Activated effector memory CD4-positive, alpha-beta T cell treated with Interleukin-2 at 50 U/mL for 16 hours (primary cell): ENCODE measurements at regions not wholly inside any gene's neighbourhood (a gene's known extent, or its start where the extent isn't known, plus 50 kb on each side); places are given as distances from the start of the nearest gene placed in this dataset.

Experiments used
- DNase-seq: peaks from one replicate; pipeline ENCODE4 v3.0.0-alpha.2; 2020

DNA sequence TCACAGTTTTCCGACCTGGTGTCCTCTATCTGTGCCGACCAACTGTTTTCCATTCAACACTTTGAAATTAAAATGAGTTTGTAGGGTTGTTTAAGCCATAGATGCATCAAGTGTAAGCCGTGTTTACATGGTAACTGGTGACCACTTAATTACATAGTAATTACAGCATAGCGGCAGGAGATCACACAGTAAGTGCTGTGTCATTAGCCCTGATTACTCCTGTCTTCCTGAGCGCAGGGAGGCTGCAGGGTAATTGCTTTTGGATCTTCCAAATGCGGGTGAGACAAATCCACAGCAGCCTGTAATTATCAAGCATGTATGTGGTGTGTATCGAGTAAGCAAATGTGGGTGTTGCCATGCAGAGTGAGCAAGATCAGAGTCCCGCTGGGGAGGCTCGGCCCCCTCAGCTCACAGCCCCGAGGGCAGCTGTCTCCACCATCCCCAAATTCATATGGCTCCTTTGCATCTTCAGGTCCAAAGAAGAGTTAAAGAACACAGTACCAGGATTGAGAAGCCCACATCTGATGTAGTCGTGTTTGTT, 71.5 kb upstream of the HDAC4 start:
- DNase-seq, result no peak

DNA sequence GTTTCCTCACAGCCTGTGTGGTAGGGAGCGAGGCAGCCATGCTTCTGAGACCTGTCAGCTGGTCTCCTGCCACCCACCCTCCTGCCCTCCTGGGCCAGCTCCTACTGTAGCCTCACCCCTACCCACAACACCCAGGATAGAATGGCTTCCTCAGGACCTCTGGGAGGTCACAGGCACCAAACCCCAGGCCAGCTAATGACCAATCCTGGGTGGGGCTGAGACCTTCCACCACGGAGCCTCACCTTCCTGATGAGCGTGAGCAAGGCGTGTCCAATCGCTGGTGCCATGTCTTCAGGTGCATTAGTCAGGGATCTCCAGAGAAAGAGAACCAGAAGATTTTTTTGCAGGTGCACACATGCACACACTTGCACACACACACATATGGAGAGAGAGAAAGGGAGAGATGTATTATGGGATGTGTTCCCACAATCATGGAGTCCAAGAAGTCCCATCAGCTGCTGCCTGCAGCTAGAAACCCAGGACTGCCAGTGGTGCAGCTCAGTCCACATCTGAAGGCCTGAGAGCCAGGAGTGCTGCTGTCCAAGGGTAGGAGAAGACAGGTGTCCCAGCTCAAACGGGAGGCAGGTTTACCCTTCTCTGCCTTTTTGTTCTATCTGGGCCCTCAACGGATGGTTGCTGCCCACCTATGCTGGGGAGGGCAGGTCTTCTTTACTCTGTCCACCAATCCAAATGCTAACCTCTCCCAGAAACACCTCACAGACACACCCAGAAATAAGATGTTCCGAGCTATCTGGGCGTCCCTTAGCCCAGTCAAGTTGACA, 70.4 kb upstream of the HDAC4 start:
- no peak for DNase-seq

DNA sequence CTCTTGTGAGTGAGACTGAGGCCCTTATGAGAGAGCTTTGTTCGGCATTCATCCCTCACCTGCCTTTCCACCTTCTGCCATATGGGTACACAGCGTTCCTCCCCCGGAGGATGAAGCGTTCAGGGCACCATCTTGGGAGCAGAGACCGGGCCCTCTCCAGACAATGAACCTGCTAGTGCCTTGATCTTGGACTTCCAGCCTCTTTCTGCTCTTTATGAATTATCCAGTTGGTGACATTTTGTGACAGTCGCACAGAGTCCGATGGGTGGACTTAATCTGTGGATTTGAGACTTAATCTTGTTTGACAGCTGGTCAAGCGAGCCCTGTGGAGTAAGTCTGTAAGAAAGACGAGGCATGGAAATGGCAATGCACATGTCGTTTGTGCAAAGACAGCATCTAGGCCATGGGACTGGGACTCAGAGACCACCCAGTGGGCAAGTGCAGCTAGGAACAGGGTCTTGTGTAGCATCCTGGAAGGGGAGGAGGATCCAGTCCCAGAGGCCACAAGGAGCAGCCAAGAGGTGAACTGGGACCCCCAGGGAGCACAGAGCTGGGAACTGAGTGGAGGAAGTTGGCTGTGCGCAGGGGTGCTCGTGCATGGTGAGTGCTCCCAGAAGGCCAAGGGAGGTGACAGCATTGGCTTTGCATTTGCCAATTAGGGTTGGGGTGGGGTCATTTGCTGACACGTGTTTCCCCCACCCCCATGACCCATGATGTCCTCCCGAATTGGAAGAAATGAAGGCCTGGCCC, 69.5 kb upstream of the HDAC4 start:
- no peak for DNase-seq

DNA sequence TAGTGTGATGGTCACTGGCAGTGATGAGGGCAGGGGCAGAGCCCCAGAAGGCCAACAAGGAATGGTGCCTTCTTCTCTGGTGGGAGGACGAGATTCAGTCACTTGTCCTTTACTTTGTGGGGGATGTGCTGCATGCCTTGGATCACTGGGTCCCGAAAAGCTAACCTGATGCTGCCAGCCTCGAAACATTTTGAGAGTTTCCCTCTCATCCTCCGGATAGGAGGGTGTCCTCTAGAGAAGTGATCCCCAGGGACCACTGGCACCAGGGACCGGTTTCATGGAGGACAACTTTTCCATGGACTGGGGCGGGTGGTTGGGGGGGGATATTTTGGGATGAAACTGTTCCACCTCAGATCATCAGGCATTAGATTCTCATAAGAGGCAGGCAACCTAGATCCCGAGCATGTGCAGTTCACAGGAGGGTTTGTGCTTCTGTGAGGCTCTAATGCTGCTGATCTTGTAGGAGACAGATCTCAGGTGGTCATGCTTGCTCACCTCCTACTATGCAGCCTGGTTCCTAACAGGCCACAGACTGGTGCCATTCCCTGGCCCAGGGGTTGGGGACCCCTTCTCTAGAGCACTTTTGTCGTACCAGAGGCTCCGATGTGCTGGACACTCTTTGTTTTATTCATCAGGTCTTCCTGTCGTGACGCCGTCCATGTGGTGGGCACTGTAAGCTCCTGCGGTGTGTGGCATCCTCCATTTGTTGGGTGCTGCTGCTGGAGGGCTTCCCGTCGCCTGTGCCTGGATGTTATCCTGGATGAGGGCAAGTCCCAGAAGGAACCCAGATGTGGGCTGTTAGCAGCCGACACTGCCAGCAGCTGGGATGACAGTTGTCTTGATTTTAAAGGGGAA, 68.5 kb upstream of the HDAC4 start:
- no peak for DNase-seq

DNA sequence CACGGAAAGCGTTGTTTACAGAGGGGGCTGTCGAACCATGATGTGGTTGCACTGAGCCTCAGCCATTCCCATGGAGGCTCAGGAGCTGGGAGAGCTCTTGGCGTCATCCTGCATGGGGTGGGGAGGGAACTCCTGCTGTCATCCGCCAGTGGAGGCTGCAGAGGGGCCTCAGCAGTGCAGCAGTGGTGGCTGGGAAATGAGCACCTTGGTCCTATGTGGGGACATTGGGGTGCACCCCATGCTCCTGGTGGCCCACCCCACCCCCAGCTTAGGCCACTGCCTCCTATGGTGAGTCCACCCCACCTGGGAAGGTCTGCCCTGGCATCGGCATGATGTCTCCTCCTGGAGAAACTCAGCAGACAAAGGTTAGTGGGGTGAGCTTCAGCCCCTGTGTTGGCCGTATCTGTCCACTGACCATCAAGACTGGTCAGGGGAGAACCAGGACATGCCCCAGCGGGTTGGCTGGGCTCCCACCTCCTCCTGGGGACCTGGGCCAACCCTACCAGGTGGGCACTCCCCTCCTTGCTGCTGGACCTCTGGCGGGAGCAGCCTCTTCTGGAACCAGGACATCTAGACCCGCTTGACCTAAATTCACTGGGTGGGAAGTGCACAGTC, 67.8 kb upstream of the HDAC4 start:
- no peak for DNase-seq

DNA sequence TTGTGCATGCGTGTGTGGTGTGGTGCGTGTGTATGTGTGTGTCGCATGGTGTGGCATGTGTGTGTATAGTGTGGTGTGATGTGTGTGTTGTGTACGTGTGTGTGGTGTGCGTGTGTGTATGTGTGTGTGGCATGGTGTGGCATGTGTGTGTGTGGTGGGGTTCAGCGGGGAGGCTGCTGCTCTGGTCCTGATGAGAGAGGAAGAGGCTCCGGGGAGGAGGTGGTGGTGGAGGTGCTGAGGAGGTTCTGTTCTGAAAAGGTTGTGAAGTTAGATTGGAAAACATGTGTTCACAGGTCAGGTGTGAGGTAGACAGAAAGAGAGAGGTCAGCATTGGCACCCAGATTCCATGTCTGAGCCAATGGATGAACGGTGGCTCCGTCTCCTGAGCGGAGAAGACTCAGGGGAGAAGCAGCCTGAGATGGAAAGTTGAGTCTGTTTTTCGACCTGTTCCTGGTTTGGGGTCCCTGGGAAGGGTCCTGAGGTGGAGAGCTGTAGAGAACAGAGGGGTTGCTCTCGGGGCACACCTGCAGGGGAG, 67.2 kb upstream of the HDAC4 start:
- DNase-seq, result no peak

DNA sequence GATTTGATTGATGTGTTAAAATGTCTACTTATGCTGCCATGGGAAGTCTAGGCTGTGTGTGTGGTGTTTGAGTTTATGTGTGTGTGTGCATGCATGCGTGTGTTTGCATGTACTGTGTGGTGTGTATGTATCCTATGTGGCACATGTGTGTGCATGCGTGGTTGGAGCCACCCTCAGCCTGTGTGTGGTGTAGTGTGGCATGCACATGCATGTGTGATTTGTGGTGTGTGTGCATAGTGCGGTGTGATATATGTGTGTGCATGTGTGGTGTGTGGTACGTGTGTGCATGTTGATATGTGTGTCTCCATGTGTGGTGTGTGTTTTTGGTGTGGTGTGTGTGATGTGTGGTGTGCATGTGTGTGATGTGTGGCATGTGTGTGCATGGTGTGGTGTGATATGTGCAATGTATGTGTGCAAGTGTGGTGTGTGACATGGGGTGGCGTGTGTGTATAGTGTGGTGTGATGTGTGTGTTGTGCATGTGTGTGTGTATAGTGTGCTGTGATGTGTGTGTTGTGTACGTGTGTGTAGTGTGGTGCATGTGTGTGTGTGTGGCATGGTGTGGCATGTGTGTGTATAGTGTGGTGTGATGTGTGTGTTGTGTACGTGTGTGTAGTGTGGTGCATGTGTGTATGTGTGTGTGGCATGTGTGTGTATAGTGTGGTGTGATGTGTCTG, 66.6 kb upstream of the HDAC4 start:
- no peak for DNase-seq

DNA sequence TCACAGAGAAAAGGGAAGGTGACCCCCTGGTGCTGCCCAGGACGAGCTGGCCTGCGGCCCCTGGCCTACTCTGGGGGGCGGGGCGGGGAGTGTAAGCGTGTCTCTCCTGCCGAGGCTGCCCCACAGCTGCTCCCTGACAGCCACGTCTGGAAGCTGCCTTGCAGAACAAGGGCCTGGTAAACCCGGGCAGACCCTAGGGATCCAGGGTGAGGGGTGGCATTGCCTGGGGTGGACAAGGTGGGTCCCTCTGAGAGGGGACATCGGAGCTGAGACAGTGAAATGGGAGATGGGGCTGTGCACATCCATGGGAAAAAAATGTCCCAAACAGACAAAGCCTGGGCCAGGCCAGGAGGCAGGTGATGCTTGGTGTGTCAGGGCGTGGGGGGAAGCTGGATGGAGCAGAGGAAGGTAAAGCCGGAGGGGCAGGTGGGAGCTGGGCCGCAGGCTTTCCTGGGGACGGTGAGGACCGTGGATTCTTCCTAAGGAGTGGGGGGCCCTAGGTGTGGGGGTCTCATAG, 66.0 kb upstream of the HDAC4 start:
- no peak for DNase-seq

DNA sequence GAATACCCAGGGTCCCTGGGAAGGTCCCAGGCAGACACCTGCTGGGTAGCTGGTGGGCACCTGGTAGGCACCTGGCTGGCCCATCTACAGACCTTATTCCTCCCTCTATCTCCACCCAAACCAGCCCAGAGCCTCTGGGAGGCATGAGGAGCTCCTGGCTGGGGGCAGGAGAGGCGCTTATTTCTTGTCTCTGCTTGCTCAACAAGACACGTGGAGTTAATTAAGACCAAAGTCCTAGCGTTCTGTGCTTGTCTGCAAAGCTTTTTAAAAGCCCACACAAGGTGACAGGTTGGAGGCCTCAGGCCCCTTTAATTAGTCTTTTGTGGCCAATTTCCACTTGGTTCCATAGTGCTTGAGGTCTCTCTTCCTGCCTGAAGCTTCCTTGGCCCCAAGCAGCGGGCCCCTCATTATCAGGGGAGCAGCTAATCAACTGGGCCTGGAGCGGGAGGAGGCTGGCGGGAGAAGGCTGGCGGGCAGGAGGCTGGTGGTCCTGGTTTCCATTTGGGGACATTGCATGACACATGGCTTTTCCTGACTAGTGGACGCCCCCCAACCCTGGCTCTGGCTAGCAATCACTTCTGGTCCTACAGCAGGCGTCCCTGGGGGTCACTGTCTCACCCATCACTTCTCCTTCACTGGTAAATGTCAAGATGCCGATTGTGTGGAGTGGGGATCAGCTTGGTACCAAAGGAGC, 65.4 kb upstream of the HDAC4 start:
- no peak for DNase-seq

DNA sequence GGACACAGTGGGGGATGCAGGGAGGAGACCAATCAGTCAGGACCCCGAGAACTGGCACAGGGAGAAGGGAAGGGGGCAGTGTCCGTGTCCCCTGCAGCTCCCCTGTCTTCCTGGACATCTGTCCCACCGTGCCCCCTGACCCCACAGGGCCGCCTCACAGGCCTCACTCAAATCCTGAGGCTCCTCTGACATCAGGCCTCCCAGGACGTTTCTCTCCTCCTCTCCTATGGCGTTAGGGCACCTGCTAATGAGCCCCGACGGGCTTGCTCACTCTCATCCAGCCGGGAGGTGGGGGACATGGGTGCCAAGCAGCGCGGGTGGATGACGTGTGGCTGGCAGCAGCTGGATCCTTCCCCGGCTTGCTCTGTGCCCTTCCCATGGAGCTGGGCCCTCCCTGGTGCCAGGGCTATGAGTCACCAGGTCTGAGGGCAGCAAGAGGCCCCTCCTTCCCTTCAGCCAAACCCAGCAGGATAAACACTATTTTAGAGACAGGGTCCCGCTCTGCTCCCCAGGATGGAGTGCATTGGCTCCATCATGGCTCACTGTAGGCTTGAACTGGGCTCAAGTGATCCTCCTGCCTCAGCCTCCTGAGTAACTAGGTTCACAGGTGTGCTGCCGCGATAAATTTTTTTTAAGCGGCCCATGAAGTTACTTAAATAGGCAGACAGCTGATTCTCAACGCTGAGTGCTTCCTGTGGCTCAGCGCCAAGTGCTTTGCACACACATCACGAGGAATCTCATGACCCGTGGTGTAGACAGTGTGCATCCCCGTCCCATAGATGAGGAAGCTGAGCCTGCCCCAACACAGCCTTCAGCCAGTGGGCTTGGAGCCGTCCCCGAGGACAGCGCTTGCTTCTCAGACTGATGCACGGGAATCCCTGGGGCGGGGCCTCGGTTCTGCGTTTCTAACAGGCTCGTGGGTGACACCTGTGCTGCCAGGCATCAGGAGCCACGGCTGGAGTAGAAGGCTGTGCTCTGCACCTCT, 64.5 kb upstream of the HDAC4 start:
- no peak for DNase-seq

DNA sequence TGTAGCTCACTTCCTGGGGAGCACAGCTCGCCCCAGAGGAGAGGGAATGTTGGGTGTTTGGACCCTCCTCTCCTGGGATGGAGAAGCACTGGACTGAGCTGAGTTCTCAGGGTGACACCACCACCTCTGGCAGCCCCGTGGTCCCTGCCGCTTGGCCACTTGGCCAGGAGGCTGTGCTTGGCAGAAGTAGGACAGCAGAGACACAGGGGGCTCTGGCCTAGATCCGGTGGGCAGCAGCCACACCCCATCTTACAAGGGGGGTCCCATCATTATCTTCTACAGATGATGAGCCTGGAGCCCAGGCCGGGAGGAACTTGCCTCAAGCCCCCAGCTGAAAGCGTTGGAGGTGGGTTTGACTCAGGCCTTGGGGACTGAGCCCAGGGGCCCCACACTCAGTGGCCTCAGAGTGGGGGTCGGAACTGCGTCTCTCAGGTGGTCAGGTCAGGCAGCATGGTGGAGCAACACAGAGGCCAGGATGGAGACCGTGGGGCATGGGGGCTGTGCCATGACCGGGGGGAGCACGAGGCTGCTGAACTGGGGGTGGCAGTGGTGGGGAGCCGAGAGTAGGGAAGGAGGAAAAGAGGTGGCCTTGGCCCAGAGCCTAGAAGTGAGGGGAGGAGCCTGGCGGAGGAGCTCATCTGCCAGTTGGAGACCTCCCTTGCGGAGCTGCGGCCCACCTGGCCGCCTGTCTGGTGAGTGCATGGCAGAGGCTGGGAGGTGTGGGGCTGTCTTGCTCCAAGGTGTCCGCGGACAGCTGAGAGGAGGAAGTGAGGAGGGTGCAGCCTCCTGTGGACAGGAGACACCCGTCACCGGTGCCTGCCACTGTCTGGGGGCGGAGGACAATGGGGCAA, 63.6 kb upstream of the HDAC4 start:
- no peak for DNase-seq

DNA sequence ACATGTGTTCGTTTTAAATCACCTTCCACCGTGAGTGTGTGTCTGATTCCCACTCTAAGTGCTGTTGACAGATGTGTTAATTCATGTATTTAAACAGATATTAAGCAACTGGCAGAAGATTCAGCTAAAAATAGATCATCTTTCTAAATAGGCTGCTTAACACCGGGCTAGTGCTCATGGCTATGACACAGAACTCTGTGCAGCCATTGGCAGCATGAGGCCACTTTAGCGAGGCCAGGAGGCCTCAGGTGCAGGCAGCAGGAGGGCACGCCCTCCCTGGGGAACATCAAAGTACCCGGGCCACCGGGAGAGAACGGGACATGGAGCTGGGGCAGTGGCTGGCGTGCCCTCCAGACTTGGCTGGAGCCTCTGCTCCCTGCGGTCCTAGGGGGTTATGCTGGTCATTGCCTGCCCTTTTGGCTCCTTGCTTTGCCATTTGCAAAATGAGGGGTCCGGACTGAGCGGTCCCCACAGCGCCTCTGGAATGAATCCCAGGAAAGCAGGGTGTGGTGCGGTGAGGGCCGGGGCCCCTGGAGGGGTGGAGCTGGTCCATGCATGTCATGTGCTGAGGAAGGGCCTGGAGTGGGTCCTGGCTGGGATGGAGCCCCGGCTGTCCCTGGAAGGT, 62.8 kb upstream of the HDAC4 start:
- no peak for DNase-seq

DNA sequence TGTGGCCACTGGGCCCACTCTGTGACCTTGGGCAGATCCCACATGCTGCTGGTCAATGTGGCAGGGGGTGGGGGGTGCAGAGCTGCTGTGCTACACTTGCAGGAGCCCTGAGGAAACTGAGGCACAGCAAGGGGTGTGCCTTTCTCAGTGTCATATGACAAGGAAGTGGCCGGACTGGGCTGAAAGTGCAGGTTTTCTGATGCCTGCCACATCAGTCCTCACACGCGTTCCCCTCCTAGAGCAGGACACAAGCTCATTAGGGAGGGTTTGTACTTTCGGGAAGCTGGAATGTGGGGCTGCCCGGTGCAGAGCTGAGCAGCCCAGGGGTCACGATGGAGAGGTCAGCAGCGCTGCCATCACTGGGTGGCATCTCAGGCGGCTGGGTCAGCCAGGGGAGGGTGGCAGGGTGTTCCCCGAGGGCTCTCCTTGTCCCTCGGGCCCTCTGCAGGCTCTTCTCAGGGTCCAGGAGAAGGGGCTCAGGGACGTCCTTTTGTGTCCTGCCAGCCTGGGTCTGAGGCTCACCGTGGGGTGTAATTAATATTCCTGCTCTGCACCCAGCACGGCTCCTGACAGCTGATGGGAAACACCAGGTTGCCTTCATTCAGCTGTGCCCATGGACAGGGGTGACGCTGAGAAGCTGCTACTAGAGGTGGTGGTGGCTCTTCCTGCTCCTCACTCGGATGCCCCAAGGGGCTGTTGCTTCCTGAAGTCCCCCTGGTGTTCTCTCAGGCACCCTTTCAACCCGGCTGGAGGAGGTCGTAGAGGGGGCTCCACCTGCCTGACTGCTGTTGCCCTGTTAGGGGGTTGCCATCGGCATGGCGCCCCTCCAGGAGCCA, 62.1 kb upstream of the HDAC4 start:
- DNase-seq, result no peak

DNA sequence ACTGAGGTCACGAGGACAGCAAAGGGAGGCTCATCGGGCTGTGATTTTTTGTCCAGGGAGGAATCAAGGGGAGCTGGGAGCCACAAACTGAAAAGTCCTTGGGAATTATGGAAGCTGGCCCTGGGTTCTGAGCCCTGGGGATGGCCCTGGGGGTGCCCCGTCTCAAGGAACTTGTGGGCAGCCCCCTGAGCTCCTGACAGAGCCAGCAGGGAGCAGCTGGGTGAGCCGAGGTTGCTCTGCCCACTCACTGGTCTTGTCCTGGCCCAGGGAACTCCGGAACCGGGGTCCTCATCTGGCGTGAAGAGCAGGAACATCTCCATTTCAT, 61.3 kb upstream of the HDAC4 start:
- DNase-seq, result no peak

DNA sequence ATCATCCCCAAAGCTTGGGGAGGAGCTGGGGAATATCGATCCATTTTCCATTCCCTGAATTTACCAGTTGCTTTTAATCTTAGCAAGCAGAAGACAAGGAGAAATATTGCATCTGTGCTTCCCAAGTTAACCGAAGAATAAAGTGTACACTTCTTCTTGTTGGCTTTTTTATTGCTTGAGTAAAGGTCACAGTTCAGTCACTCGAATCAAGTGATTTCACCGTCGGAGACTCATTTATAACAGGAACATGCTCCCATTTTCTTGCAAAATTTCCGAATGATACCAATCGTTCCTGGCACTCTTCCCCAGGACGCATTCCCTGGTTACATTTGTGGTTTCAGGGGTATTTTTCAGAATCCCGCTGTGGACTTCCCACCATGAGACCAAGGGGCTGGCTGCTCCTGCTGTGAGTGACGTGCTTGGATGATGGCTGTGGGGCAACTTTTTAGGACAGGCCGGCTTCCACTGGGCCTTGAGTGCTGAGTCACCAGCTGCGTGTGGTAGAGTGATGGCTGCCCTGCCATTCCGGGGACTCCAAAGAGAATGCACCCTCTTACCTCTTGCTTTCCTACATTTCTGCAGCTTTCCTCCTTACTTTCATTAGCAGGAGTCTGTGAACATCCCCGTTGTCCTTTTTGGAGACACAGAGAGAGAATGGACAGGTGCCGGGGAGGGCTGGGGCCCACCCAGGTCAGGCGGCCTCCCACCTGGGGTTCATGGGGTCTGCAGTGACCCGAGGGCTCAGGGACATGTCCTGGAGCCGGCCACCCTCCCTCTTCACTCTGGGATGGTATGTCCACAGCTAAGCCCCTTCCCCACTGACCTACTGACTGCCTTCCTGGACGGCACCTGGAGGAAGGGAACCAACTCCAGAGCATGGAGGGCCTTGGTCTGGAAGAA, 60.7 kb upstream of the HDAC4 start:
- DNase-seq, result no peak

DNA sequence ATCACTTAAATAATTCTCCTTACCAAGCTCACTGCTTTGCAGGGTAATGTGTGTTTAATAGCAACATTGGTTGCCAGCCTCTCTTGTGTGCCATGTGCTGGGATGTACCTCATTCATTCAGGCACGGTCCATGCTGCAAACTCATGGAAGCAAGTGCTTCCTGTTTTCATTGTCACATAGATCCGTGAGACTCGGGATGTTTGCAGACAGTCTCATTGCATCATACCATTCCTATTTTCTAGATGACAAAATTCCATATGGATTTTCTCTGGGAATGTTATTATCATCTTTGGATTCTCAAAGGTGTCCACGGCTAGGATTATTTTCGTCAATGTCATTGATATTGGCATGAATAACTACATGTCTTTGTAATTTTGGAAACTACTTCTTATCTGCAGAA, 60.0 kb upstream of the HDAC4 start:
- no peak for DNase-seq
